GM12878 (cell line): ENCODE measurements at regions not wholly inside any gene's neighbourhood (a gene's known extent, or its start where the extent isn't known, plus 50 kb on each side); places are given as distances from the start of the nearest gene placed in this dataset.

Source experiments
- ATAC-seq: fragments of 200-7000 bp; cut with Tn5 transposase; 3 replicates; pipeline ENCODE4 v1.9.1; 2020; ENCODE audit warnings: mild to moderate bottlenecking, moderate library complexity
- BruUV-seq: library from RNA; stranded (reverse); fragments of 400-500 nt; replicated peaks from 2 replicates; lab custom pipeline; 2021; lab: Mats Ljungman, UMichigan
- CTCF ChIA-PET: fragments of 300-600 bp; sonication (Branson Sonifier 250); formaldehyde crosslinking; extraction: SDS; loops from one replicate; lab custom pipeline; 2021; ENCODE audit warnings: inconsistent platforms; lab: Yijun Ruan, JAX
- POLR2A ChIA-PET: fragments of 350-600 bp; formaldehyde crosslinking; extraction: SDS; loops from one replicate; lab custom pipeline; 2021; ENCODE audit warnings: inconsistent platforms; lab: Charles Lee
- RAD21 ChIA-PET: fragments of 300-600 bp; sonication (Branson Sonifier 250); formaldehyde crosslinking; loops from one replicate; lab custom pipeline; 2023; ENCODE audit warnings: antibody characterized with exemption; ENCODE audit not compliant: unreplicated experiment; lab: Charles Lee
- SMC1A ChIA-PET: fragments of 300-600 bp; sonication (Branson Sonifier 250); formaldehyde crosslinking; loops from one replicate; lab custom pipeline; 2023; ENCODE audit not compliant: unreplicated experiment, uncharacterized antibody; lab: Charles Lee
- DNase-seq: peaks from one replicate; pipeline ENCODE4 v3.0.0-alpha.2; 2011; ENCODE audit warnings: low read depth, low spot score
- FAIRE-seq: peaks from 3 replicates; lab custom pipeline; 2011; peaks lifted over from hg19 to GRCh38; lab: Jason Lieb, UNC
- H2AFZ ChIP-seq: 2 replicates; pipeline ENCODE4 v1.6.0; 2011; ENCODE audit warnings: low read depth, low read length, control low read depth; ENCODE audit not compliant: control insufficient read depth
- H3K27ac ChIP-seq: 2 replicates; pipeline ENCODE4 v1.5.1; 2011; ENCODE audit warnings: control low read depth; ENCODE audit not compliant: control insufficient read depth, insufficient read depth
- H3K27me3 ChIP-seq, 2 experiments: replicated peaks in 1 of 2; 2 replicates each; pipeline versions ENCODE4 v1.6.0 to v1.6.1; 2011; ENCODE audit warnings: low read length in 1 of 2; ENCODE audit not compliant: control insufficient read depth in 2 of 2, insufficient read depth in 2 of 2
- H3K36me3 ChIP-seq, 2 experiments: 2 replicates each; pipeline ENCODE4 v1.5.1; 2011; ENCODE audit warnings: low read length in 1 of 2; ENCODE audit not compliant: control insufficient read depth in 2 of 2, insufficient read depth in 2 of 2
- H3K4me1 ChIP-seq: 2 replicates; pipeline ENCODE4 v1.6.1; 2011; ENCODE audit warnings: mild to moderate bottlenecking, low read length, moderate library complexity, mixed read lengths; ENCODE audit not compliant: control insufficient read depth, insufficient read depth
- H3K4me2 ChIP-seq: 2 replicates; pipeline ENCODE4 v1.6.0; 2011; ENCODE audit warnings: control low read depth; ENCODE audit not compliant: control insufficient read depth, insufficient read depth
- H3K4me3 ChIP-seq: fragments of 200-600 bp; sonication (generic); 2 replicates; pipeline ENCODE4 v1.5.1; 2016
- H3K79me2 ChIP-seq: 2 replicates; pipeline ENCODE4 v1.6.0; 2011; ENCODE audit warnings: low read length; ENCODE audit not compliant: control insufficient read depth, insufficient read depth
- H3K9ac ChIP-seq: 2 replicates; pipeline ENCODE4 v1.8.0; 2011; ENCODE audit warnings: low read length, control low read depth, mixed read lengths; ENCODE audit not compliant: control insufficient read depth, insufficient read depth
- H3K9me3 ChIP-seq: replicated peaks from 3 replicates; pipeline ENCODE4 v1.5.1; 2011; ENCODE audit warnings: mild to moderate bottlenecking, low read length; ENCODE audit not compliant: control insufficient read depth, insufficient read depth
- H4K20me1 ChIP-seq: 2 replicates; pipeline ENCODE4 v1.6.0; 2011; ENCODE audit not compliant: control insufficient read depth, insufficient read depth
- ASH2L ChIP-seq: fragments of 300-600, 200-600 bp; sonication (generic); IDR thresholded peaks from 2 replicates; pipeline ENCODE4 v1.6.1; 2017; ENCODE audit warnings: low read depth, mild to moderate bottlenecking, borderline replicate concordance
- ATF7 ChIP-seq: fragments of 450-650 bp; IDR thresholded peaks from 2 replicates; pipeline ENCODE4 v1.6.1; 2016; ENCODE audit warnings: low read depth, mild to moderate bottlenecking
- BCL11A ChIP-seq: IDR thresholded peaks from 2 replicates; pipeline ENCODE4 v1.6.1; 2011; ENCODE audit warnings: low read depth, low read length
- DPF2 ChIP-seq: fragments of 450-650 bp; IDR thresholded peaks from 2 replicates; pipeline ENCODE4 v1.6.1; 2017; ENCODE audit warnings: mild to moderate bottlenecking
- MXI1 ChIP-seq: fragments of 150-350 bp; IDR thresholded peaks from 2 replicates; pipeline ENCODE4 v1.6.1; 2011; ENCODE audit warnings: low read depth, mild to moderate bottlenecking, inconsistent platforms, low read length, improper control_type of control experiment
- MYB ChIP-seq: fragments of 150-350 bp; IDR thresholded peaks from 2 replicates; pipeline ENCODE4 v1.6.1; 2014; ENCODE audit warnings: mild to moderate bottlenecking, low read depth, low read length, borderline replicate concordance
- MYC ChIP-seq: IDR thresholded peaks from 2 replicates; pipeline ENCODE4 v1.6.1; 2011; ENCODE audit warnings: mild to moderate bottlenecking, low read length, moderate library complexity, inconsistent platforms; ENCODE audit not compliant: insufficient read depth, insufficient replicate concordance, insufficient read length, severe bottlenecking
- NR2C1 ChIP-seq: fragments of 450-650 bp; IDR thresholded peaks from 2 replicates; pipeline ENCODE4 v1.6.1; 2017; ENCODE audit warnings: antibody characterized with exemption, mild to moderate bottlenecking, moderate library complexity
- PAX5 ChIP-seq: IDR thresholded peaks from 2 replicates; pipeline ENCODE4 v1.6.1; 2011; ENCODE audit warnings: low read depth, low read length, borderline replicate concordance
- RBBP5 ChIP-seq: fragments of 200-600 bp; sonication (generic); conservative IDR thresholded peaks from 2 replicates; pipeline ENCODE4 v1.6.1; 2016
- SUZ12 ChIP-seq: fragments of 200-600 bp; sonication (generic); IDR thresholded peaks from one replicate; pipeline ENCODE4 v1.6.1; 2018; ENCODE audit warnings: antibody characterized with exemption, mild to moderate bottlenecking; ENCODE audit not compliant: unreplicated experiment
- YY1 ChIP-seq: IDR thresholded peaks from 2 replicates; pipeline ENCODE4 v1.6.1; 2011; ENCODE audit warnings: low read depth, mild to moderate bottlenecking, low read length
- ZNF384 ChIP-seq: IDR thresholded peaks from 2 replicates; pipeline ENCODE4 v1.6.1; 2012; ENCODE audit warnings: low read depth, mild to moderate bottlenecking, low read length, improper control_type of control experiment, borderline replicate concordance
- ZZZ3 ChIP-seq: IDR thresholded peaks from 2 replicates; pipeline ENCODE4 v1.6.1; 2011; ENCODE audit warnings: low read depth; ENCODE audit not compliant: control insufficient read depth, insufficient read length
- WGBS: methylation state at CpG from one replicate; pipeline ENCODE4 v1.1.6; 2016; ENCODE audit warnings: low lambda C conversion rate; ENCODE audit not compliant: insufficient replicate concordance, insufficient coverage; ENCODE audit errors: missing lambda C conversion rate; 5-methylcytosine and 5-hydroxymethylcytosine counted together
- in situ Hi-C: fragments of 300-500 bp; cut with MboI; formaldehyde crosslinking; loops from 9 replicates; pipeline ENCODE4 v1.14.3; 2018; ENCODE audit warnings: mixed read lengths
- intact Hi-C: fragments of 100-400 bp; cut with micrococcal nuclease; formaldehyde crosslinking; loops from one replicate; pipeline ENCODE4 v1.14.2; 2022; ENCODE audit not compliant: unreplicated experiment
- TF ChIP-seq, protein P1 (sequence below): IDR thresholded peaks from 2 replicates; pipeline ENCODE4 v1.6.1; 2012; ENCODE audit warnings: low read depth, low read length, improper control_type of control experiment

DNA sequence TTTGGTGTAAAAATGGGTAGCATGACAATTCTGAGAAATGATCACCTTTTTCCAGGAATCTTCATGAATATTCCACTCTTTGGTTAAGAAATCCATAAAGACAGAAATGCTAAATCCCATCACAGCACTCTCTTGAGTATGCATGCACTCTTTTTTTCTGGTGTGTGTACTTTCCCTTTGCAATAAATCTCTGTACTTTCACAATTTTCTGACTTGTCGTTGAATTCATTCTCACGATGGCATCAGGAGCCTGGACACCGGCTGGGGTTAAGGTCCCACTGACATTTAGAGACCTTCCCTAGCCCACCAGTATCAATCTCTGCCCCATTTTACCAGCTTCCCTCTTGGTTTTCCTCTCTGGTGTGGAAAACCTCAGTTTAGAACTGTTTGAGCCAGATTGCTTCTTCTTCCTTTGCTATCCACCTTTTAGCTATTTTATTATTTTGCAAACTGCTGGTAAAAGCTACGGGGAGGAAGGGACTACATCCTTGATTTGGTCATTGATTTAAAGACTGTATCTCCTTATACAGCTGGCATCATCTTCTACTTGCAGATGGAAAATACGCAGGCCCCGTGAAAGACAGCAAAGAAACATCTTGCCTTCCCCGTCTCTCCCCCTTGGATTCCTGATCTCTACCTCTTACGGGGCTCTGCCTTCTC is 59.9 kb upstream of the ZFR start:
- POLR2A ChIA-PET = interaction anchor here (0.5 to 0.6 kb wide), 2 partner anchors 10 to 303 kb away, joined by 3 to 4 read pairs; no protein-coding TSS in a partner anchor
- FAIRE-seq (no peak), ATAC-seq (no peak), DNase-seq (no peak)
- CTCF ChIA-PET = interaction anchor here (0.9 to 2.6 kb wide), 7 partner anchors 9 to 108 kb away, joined by 4 to 22 read pairs (median 8); no protein-coding TSS in a partner anchor
- H3K27me3 ChIP-seq = peaks cover 0 to 7% of the 10 kb centered on the region in 2 experiments; a peak in 1 of 4 replicates
- H4K20me1 ChIP-seq = no peaks in the 10 kb centered on the region
- H3K9me3 ChIP-seq = no peaks in the 10 kb centered on the region
- SMC1A ChIA-PET = interaction anchor here (0.7 to 3.0 kb wide), 7 partner anchors 8 to 86 kb away, joined by 3 to 17 read pairs (median 5); no protein-coding TSS in a partner anchor
- H2AFZ ChIP-seq = no peak overlapping the region
- in situ Hi-C loops (no loop called here), intact Hi-C loops (no loop called here)
- peaks cover 9% of the 10 kb centered on the region for H3K4me1 ChIP-seq
- no TSS peak for BruUV-seq
- RAD21 ChIA-PET = interaction anchor here (0.6 to 2.4 kb wide), 6 partner anchors 14 to 438 kb away, joined by 3 to 11 read pairs (median 3); no protein-coding TSS in a partner anchor
- no peak overlapping the region for H3K4me3 ChIP-seq
- no peak overlapping the region for H3K4me2 ChIP-seq
- no peak for TF ChIP-seq ASH2L
- TF ChIP-seq SUZ12 = no peak
- no peak overlapping the region for H3K27ac ChIP-seq
- no peak overlapping the region for H3K9ac ChIP-seq
- H3K36me3 ChIP-seq = no peaks in the 10 kb centered on the region
- H3K79me2 ChIP-seq = no peaks in the 10 kb centered on the region
- WGBS = 61% methylated on average over 8 of the region's 8 CpGs

DNA sequence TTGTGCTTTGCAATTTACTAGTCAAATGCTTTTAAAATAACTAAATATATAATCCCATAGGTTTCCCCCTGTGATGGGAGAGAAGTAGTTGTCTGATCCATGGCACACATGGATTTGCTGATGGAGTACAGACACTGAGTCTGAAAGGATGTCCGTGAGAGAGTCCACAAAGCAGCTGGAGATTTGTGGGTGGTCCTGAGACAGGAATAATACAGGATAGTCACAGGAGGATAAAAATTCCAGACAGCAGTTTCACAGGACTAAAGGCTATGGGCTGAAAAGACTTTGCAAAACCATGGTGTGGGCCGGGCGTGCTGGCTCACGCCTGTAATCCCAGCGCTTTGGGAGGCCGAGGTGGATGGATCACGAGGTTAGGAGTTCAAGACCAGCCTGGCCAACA is 58.7 kb upstream of the ZFR start:
- Histone ChIP-seq H3K4me2 (no peak overlapping the region), H3K9me3 (no peaks in the 10 kb centered on the region), H4K20me1 (no peaks in the 10 kb centered on the region), H2AFZ (no peak overlapping the region), H3K4me3 (no peak overlapping the region), H3K27ac (no peak overlapping the region), H3K4me1 (peaks cover 9% of the 10 kb centered on the region)
- BruUV-seq = no TSS peak
- intact Hi-C loops (no loop called here), in situ Hi-C loops (no loop called here)
- RAD21 ChIA-PET = no interaction called here
- 76% methylated on average over 7 of the region's 7 CpGs for WGBS
- no peak for FAIRE-seq
- DNase-seq = no peak
- no peak for TF ChIP-seq ATF7
- no peak for TF ChIP-seq RBBP5
- TF ChIP-seq ZNF384 = no peak
- no peak for TF ChIP-seq NR2C1
- no peak for TF ChIP-seq YY1
- TF ChIP-seq MXI1 = no peak
- no peak for TF ChIP-seq PAX5
- TF ChIP-seq DPF2 = no peak
- TF ChIP-seq, protein P1, sequence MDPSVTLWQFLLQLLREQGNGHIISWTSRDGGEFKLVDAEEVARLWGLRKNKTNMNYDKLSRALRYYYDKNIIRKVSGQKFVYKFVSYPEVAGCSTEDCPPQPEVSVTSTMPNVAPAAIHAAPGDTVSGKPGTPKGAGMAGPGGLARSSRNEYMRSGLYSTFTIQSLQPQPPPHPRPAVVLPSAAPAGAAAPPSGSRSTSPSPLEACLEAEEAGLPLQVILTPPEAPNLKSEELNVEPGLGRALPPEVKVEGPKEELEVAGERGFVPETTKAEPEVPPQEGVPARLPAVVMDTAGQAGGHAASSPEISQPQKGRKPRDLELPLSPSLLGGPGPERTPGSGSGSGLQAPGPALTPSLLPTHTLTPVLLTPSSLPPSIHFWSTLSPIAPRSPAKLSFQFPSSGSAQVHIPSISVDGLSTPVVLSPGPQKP = no peak
- TF ChIP-seq MYC = no peak
- TF ChIP-seq ZZZ3 = no peak
- TF ChIP-seq MYB = no peak
- no peak for TF ChIP-seq BCL11A
- TF ChIP-seq, all 136 proteins: peak for 0
- ChIA-PET POLR2A (no interaction called here), CTCF (no interaction called here), SMC1A (no interaction called here)
- Histone ChIP-seq H3K79me2 (no peaks in the 10 kb centered on the region), H3K27me3 (peaks cover 0 to 7% of the 10 kb centered on the region in 2 experiments; a peak in 1 of 4 replicates), H3K36me3 (no peaks in the 10 kb centered on the region), H3K9ac (no peak overlapping the region)
- no peak for ATAC-seq
